DOHH2 (cell line): ENCODE measurements at regions not wholly inside any gene's neighbourhood (a gene's known extent, or its start where the extent isn't known, plus 50 kb on each side); places are given as distances from the start of the nearest gene placed in this dataset.

Experiments
- EZH2phosphoT487 ChIP-seq: fragments of 200-600 bp; sonication (generic); IDR thresholded peaks from 2 replicates; pipeline ENCODE4 v1.6.1; 2017; ENCODE audit warnings: borderline replicate concordance, mild to moderate bottlenecking, antibody characterized with exemption, low read length, moderate library complexity, mixed read lengths
- TF ChIP-seq, protein P1 (sequence below): fragments of 200-600 bp; sonication (generic); IDR thresholded peaks from one replicate; pipeline ENCODE4 v1.5.1; 2014; ENCODE audit warnings: antibody characterized with exemption, mild to moderate bottlenecking, low read depth, low read length; ENCODE audit not compliant: poor library complexity, severe bottlenecking

DNA sequence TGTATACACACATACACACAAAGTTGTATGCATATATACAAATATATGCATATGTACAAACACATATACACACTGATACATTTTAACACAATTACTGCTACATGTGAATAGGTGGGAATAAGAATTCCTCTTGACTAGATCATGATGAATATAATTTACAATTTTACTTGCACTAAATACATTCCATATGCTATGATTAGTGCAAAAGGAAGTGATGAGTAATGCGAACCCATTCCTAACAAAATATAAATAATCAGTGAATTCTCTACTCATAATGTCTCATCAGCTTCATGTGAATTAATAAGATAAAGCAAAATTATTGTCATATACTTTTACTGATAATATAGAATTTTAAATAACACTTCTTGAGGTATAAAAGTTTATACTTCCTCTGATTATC, 1077.3 kb upstream of the PCDH10 start:
- TF ChIP-seq, protein P1, sequence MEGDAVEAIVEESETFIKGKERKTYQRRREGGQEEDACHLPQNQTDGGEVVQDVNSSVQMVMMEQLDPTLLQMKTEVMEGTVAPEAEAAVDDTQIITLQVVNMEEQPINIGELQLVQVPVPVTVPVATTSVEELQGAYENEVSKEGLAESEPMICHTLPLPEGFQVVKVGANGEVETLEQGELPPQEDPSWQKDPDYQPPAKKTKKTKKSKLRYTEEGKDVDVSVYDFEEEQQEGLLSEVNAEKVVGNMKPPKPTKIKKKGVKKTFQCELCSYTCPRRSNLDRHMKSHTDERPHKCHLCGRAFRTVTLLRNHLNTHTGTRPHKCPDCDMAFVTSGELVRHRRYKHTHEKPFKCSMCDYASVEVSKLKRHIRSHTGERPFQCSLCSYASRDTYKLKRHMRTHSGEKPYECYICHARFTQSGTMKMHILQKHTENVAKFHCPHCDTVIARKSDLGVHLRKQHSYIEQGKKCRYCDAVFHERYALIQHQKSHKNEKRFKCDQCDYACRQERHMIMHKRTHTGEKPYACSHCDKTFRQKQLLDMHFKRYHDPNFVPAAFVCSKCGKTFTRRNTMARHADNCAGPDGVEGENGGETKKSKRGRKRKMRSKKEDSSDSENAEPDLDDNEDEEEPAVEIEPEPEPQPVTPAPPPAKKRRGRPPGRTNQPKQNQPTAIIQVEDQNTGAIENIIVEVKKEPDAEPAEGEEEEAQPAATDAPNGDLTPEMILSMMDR = no peak
- TF ChIP-seq EZH2phosphoT487 = no peak
